Left kidney (tissue), 1 donor: ENCODE measurements at regions not wholly inside any gene's neighbourhood (a gene's known extent, or its start where the extent isn't known, plus 50 kb on each side); places are given as distances from the start of the nearest gene placed in this dataset.
A peak's percentile ranks its signal among the peaks of the same experiment; 100 is the strongest.

Experiments
- DNase-seq: peaks from one replicate; pipeline ENCODE4 v3.0.0-alpha.2; 2013

GRCh38 chr10:78802431-78802830 lies 266.3 kb upstream of the ZMIZ1 start:
- no peak for DNase-seq

- peak; percentile 34 for DNase-seq
Observed at GRCh38 chr10:78802866-78803265, 265.9 kb upstream of the ZMIZ1 start.

DNA sequence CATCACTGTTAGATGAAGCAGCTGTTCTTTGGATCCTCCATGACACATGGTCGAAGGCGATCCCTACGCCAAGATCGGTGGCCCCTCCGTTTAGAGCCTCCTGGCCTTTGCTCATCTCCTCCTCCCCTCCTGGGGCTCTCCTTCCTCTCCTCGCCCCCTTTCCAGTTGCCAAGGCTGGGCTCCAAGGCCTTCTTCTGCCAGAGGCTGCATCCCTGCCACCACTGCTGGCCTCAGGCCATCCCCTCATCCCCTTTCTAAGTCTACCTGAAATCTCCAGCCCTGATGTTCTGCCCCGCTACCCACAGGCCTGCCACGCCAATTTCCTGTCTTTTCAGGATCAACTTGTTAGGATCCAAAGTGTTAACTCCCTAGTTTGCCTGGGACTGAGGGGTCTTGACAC lies 265.1 kb upstream of the ZMIZ1 start:
- DNase-seq, result no peak

DNA sequence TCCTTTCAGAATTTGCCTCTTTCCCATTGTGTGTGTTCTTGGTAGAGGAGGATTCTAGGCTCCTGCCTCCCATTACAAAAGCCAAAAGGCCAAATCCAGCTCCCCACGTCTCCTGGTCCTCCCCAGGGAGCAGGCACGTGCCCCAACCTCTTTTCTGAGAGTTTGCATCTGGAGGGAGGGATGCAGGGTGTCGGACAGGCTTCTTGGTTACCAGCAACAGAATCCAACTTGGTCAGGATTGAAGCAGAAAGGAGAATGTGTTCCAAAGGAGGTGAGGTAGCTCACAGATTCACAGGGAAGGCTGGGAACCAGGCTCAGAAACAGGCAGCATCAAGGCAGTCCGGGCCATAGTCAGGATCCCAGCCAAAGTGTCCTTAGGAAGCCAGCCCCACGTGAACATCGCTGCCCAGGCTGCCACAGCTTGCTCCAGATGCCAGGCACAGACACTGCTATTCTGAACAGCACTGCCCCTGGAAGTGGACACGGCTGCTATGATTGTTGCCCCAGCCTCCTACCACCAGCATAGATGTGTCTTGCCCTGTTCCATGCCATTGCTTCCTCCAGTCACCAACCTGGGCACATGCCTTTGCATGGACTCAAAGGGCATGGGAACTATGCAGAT lies 264.2 kb upstream of the ZMIZ1 start:
- no peak for DNase-seq

DNA sequence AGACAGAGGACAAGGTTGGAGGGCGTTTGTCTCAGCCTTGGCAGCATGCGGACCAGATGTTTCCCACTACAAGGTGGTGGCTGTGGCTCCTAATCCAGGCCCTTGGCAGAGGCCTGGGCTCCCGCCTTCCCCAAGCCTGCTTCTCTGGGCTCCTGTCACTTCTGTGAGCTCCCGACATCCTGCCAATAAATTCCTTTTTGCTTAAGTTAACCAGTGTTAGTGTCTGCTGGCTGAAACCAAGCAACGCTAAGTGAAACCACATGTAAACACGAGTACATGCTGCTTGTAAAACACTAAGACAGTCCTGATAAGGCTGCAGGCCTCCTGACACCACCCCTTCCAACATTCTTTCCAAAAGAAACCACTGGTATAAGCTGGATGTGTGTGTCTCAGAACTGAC lies 263.6 kb upstream of the ZMIZ1 start:
- peak; percentile 80 for DNase-seq

- no peak for DNase-seq
Observed at GRCh38 chr10:78806681-78807221, 262.0 kb upstream of the ZMIZ1 start.

GRCh38 chr10:78807504-78808203 lies 261.1 kb upstream of the ZMIZ1 start:
- DNase-seq, result no peak

GRCh38 chr10:78808286-78808685 lies 260.5 kb upstream of the ZMIZ1 start:
- DNase-seq, result no peak

DNA sequence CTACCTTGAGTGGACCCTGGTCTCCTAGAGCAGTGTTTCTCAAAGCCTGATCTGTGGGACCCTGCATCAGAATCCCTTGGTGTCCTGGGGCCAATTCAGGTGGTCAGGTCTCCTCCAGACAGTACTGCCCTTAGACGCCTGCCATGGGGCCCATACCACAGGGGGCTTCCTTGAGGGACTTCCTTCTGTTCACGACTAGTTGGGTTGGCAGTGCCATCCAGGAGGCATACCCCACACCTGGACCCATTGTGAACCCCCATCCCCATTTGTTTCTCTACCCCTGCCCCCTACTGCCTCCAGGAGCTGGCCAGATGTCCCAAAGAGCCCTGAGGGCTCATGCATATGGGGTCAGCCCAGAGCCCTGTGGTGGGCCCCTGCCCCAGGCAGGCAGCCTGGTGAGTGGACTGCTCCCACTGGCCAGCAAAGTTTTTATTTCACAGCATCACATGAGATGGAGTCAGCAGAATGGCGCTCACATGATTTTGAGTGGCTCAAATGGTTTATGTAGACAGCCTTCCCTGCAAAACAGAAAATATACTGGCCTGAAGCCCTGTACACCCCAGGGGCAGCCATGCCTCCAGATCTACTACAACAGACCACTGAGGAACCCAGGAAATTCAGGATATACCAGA lies 259.9 kb upstream of the ZMIZ1 start:
- DNase-seq, result no peak

GRCh38 chr10:78811174-78811573 lies 257.6 kb upstream of the ZMIZ1 start:
- no peak for DNase-seq

GRCh38 chr10:78812571-78813318 lies 256.0 kb upstream of the ZMIZ1 start:
- DNase-seq, result no peak

DNA sequence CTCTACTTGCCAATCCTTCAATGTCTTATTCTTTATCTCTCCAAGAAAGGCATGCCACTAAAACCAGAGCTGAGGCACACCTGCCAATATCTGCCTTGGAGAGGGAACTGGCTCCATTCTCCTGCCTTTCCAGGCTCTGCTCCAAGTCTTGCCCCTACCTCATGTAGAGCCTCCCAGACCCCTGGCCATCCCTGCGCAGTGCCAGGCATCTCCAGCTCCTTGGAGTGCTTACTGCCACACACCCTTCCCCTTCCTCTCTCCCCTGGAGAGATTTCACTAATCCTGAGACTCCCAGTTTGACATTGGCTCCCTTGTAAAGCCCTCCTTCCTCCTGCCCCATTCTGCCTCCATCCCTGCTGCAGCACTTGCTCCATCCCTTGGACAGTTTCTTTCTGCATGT lies 255.2 kb upstream of the ZMIZ1 start:
- DNase-seq, result no peak

GRCh38 chr10:78813998-78814399 lies 254.8 kb upstream of the ZMIZ1 start:
- DNase-seq, result no peak

GRCh38 chr10:78814407-78814806 lies 254.4 kb upstream of the ZMIZ1 start:
- no peak for DNase-seq

GRCh38 chr10:78815702-78816334 lies 252.9 kb upstream of the ZMIZ1 start:
- DNase-seq, result no peak

- DNase-seq, result no peak
Observed at GRCh38 chr10:78817361-78817760, 251.4 kb upstream of the ZMIZ1 start.

DNA sequence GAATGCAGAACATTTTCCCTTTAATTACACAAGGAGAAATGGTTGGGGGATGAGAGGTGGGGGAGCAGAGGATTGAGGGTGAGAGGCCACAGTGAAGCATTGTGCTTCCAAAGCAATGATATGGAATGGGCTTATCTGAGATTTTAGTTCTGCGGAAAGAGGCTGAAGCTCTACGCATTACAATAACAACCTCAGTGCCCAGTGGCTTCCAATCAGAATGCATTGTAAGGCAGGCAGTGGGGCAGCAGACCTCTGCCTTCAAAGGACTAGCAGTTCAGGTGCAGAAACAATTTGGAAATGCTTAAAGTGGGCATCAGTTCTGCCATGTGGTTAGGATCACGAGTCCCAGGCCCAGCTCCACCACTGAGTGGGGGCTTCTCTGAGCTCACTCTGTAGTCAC lies 251.0 kb upstream of the ZMIZ1 start:
- no peak for DNase-seq

DNA sequence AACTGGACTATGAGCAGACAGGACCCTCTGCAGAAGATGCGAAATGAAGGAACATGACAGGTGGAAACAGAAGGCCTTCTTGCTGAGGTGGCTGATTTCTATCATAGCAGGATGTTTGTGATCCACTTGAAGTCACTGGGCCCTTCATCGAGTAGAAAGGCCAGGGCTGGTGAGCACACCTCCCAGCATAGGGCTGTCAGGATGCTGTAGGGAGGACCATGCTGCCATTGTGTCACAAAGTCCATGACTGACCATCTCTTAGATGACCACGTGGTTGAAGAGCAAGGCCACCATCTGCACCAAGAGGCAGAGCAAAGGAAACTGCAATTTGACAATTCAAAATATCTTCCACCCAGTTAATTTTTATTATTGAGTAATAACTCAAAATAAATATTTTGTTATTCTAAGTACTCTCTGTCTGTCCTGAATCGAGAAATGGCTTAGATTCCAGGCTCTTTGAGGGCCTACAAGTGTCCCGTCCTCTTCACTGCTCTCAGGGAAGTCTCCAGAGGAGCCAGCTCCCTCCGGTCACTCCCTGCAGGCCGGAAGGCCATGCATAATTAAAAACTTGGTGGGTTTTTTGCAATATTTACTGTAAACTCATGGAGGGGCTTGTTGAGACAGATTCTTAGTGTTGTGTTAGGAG lies 249.3 kb upstream of the ZMIZ1 start:
- DNase-seq, result no peak

- no peak for DNase-seq
Observed at GRCh38 chr10:78820007-78820362, 248.8 kb upstream of the ZMIZ1 start.

DNA sequence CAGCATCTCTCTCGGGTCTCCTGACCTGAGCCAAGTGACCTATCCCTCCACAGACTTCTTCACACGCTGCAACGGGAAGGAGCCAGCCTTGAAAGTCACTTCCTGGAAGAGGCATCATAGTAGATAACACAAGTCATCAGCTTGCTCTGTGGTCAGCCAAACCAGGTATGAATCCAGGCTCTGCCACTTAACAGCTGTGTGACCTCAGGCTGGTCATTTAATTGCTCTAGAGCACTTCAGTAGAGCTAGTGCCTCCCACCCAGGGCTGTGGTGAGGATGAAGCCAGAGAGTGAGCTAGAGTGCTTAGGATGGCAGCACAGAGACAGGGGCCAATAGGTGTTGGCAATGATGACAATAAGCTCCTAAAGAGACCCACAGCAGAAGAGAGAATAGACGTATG lies 247.7 kb upstream of the ZMIZ1 start:
- DNase-seq, result no peak

- DNase-seq, result no peak
Observed at GRCh38 chr10:78828647-78829539, 239.9 kb upstream of the ZMIZ1 start.
